A549 (cell line): ENCODE measurements at regions not wholly inside any gene's neighbourhood (a gene's known extent, or its start where the extent isn't known, plus 50 kb on each side); places are given as distances from the start of the nearest gene placed in this dataset.
"Not testable (repeated sequence)": the region's sequence is repeated elsewhere in the genome, so short reads cannot be mapped to it uniquely, and the experiment has no call there.

Experiments
- NFE2L2 ChIP-seq: fragments of 150-350 bp; conservative IDR thresholded peaks from 2 replicates; pipeline ENCODE4 v1.6.1; 2014; ENCODE audit warnings: low read length
- TF ChIP-seq, protein P1 (sequence below): fragments of >200 bp; sonication (Bioruptor Twin); formaldehyde crosslinking; IDR thresholded peaks from 3 replicates; pipeline ENCODE4 v1.5.1; 2016

DNA sequence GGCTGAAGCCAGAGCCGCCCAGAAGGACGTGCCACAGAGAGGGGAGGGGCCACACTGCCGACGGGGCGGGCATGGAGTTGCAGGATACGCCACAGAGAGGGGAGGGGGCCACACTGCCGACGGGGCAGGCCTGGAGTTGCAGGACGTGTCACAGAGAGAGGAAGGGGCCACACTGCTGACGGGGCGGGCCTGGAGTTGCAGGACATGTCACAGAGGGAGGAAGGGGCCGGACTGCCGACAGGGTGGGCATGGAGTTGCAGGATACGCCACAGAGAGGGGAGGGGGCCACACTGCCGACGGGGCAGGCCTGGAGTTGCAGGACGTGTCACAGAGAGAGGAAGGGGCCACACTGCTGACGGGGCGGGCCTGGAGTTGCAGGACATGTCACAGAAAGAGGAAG lies 99.4 kb upstream of the C1orf174 start:
- TF ChIP-seq, protein P1, sequence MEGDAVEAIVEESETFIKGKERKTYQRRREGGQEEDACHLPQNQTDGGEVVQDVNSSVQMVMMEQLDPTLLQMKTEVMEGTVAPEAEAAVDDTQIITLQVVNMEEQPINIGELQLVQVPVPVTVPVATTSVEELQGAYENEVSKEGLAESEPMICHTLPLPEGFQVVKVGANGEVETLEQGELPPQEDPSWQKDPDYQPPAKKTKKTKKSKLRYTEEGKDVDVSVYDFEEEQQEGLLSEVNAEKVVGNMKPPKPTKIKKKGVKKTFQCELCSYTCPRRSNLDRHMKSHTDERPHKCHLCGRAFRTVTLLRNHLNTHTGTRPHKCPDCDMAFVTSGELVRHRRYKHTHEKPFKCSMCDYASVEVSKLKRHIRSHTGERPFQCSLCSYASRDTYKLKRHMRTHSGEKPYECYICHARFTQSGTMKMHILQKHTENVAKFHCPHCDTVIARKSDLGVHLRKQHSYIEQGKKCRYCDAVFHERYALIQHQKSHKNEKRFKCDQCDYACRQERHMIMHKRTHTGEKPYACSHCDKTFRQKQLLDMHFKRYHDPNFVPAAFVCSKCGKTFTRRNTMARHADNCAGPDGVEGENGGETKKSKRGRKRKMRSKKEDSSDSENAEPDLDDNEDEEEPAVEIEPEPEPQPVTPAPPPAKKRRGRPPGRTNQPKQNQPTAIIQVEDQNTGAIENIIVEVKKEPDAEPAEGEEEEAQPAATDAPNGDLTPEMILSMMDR, result not testable (repeated sequence)
- TF ChIP-seq NFE2L2, result not testable (repeated sequence)
